Retinal pigment epithelial cell (primary cell): ENCODE measurements at regions not wholly inside any gene's neighbourhood (a gene's known extent, or its start where the extent isn't known, plus 50 kb on each side); places are given as distances from the start of the nearest gene placed in this dataset.

Source experiments
- DNase-seq: peaks from one replicate; pipeline ENCODE4 v3.0.0-alpha.2; 2010; ENCODE audit warnings: low read depth
- H3K4me3 ChIP-seq: 2 replicates; pipeline ENCODE4 v1.5.1; 2011; ENCODE audit warnings: mild to moderate bottlenecking, low read length, control low read depth, moderate library complexity
- TF ChIP-seq, protein P1 (sequence below): conservative IDR thresholded peaks from 2 replicates; pipeline ENCODE4 v1.5.1; 2011; ENCODE audit warnings: low read depth, low read length, control low read depth, inconsistent platforms

GRCh38 chr13:73681779-73682178 is 452.4 kb downstream of the KLF12 start:
- TF ChIP-seq, protein P1, sequence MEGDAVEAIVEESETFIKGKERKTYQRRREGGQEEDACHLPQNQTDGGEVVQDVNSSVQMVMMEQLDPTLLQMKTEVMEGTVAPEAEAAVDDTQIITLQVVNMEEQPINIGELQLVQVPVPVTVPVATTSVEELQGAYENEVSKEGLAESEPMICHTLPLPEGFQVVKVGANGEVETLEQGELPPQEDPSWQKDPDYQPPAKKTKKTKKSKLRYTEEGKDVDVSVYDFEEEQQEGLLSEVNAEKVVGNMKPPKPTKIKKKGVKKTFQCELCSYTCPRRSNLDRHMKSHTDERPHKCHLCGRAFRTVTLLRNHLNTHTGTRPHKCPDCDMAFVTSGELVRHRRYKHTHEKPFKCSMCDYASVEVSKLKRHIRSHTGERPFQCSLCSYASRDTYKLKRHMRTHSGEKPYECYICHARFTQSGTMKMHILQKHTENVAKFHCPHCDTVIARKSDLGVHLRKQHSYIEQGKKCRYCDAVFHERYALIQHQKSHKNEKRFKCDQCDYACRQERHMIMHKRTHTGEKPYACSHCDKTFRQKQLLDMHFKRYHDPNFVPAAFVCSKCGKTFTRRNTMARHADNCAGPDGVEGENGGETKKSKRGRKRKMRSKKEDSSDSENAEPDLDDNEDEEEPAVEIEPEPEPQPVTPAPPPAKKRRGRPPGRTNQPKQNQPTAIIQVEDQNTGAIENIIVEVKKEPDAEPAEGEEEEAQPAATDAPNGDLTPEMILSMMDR = no peak
- no peak overlapping the region for H3K4me3 ChIP-seq
- DNase-seq = no peak

GRCh38 chr13:73681015-73681414 is 453.2 kb downstream of the KLF12 start:
- no peak overlapping the region for H3K4me3 ChIP-seq
- DNase-seq = no peak
- TF ChIP-seq, protein P1 = no peak

GRCh38 chr13:73677048-73677601 is 457.1 kb downstream of the KLF12 start:
- TF ChIP-seq, protein P1 = no peak
- DNase-seq = no peak

GRCh38 chr13:73676550-73677047 is 457.6 kb downstream of the KLF12 start:
- DNase-seq = no peak
- TF ChIP-seq, protein P1 = no peak
- H3K4me3 ChIP-seq = no peak overlapping the region

More at GRCh38 chr13:73677048-73677601, 457.1 kb downstream of the KLF12 start:
- H3K4me3 ChIP-seq = no peak overlapping the region

GRCh38 chr13:73675821-73676220 is 458.4 kb downstream of the KLF12 start:
- DNase-seq = no peak
- no peak overlapping the region for H3K4me3 ChIP-seq
- TF ChIP-seq, protein P1 = no peak

DNA sequence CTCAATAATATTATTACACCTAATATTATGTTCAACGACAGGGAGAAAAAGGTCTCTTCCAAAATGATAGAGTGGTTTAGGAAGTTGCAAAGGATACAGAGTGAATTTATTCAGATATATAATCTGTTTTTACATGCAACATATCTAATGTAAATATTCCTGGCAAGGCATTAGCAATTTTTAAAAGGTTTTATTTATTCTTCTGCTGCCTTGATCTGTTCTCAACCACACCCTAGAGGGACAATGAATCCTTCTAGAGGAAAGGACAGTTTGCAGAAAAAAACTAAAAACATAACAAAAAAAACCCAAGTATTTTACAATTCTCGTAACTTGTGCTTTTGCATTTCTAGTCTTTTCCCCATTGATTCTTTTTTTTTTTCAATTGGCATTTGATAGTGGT is 459.6 kb downstream of the KLF12 start:
- TF ChIP-seq, protein P1 = no peak
- no peak for DNase-seq

GRCh38 chr13:73673931-73674330 is 460.3 kb downstream of the KLF12 start:
- no peak overlapping the region for H3K4me3 ChIP-seq
- TF ChIP-seq, protein P1 = no peak
- DNase-seq = no peak

More for the DNA sequence above, 459.6 kb downstream of the KLF12 start:
- H3K4me3 ChIP-seq = no peak overlapping the region
